Limb (tissue), 2 donors: ENCODE measurements at regions not wholly inside any gene's neighbourhood (a gene's known extent, or its start where the extent isn't known, plus 50 kb on each side); places are given as distances from the start of the nearest gene placed in this dataset.
"Not testable (repeated sequence)": the region's sequence is repeated elsewhere in the genome, so short reads cannot be mapped to it uniquely, and the experiment has no call there.

ENCODE experiments used
- DNase-seq, 2 donors: peaks; one replicate each; pipeline ENCODE4 v3.0.0-alpha.2; 2016; ENCODE audit errors: extremely low spot score in 2 of 2

GRCh38 chr1:117707371-117707770 is 101.5 kb downstream of the TENT5C start:
- no peak for DNase-seq

- no peak for DNase-seq
These were observed 102.7 kb downstream of the TENT5C start for GRCh38 chr1:117708323-117709248.

GRCh38 chr1:117709249-117709691 is 103.4 kb downstream of the TENT5C start:
- DNase-seq = no peak

DNA sequence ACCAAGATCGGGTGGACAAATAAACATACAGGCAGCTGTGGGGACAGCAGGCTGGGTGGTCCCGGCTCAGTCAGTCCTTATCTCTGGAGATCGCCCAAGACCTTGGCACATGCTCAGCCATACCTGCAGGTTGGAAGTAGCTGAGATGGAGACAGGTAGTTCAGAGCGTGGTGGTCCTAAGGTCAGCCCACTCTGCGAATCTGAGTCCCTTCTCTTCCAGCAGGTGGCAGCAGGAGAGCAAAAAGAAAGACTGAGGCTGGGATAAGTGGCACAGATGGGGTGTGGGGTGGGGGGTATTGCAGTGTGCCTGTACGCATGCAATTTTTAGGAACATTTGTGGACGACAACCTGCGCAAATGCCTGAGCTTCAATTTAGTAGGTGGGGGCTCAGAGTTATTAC is 104.9 kb downstream of the TENT5C start:
- DNase-seq = no peak

DNA sequence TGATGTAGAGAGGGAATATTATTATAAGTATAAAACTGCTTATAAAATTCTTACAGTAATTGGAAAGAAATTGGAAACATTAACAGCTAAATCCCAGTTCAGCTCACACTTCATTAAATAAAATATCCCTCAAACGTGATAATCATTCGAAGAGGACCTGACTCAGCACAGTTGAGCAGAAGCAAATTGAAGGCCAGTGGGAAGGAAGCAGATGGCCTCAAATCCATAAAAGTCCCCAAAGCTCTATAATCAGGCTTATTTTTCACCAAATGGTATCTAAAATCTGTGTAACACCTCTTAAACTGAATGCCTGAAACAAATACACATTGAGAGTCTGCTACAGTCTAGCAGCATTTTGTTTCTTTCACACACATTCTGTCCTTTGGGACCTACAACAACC is 106.8 kb downstream of the TENT5C start:
- no peak for DNase-seq

DNA sequence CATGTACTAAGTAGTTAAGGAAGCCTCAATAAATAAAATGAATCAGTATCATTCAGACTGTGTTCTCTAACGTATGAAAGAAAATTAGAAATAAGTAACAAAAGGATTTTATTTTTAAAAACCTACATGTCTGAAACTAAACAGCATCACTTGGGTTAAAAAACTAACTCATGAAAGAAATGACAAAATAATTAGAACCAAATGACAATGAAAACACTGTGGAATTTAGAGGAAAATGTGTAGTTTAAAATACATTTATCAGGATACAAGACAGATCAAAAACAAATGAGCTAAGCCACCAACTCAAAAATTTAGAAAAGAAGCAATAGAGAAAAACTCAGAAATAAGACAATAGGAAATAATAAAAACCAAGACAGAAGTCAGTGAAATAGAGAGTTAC is 108.7 kb downstream of the TENT5C start:
- DNase-seq = no peak

GRCh38 chr1:117716030-117716429 is 110.2 kb downstream of the TENT5C start:
- not testable (repeated sequence) for DNase-seq

- DNase-seq = not testable (repeated sequence)
These were observed 112.1 kb downstream of the TENT5C start for GRCh38 chr1:117717980-117718379.

DNA sequence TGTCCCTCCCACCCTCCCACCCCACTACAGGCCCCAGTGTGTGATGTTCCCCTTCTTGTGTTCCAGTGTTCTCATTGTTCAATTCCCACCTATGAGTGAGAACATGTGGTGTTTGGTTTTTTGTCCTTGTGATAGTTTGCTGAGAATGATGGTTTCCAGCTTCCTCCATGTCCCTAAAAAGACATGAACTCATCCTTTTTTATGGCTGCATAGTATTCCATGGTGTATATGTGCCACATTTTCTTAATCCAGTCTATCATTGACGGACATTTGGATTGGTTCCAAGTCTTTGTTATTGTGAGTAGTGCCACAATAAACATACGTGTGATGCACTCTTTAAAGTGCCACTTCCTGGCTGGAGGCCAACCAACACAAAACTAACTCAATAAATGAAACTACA is 112.7 kb downstream of the TENT5C start:
- DNase-seq = not testable (repeated sequence)

- DNase-seq = no peak
These were observed 113.2 kb downstream of the TENT5C start for GRCh38 chr1:117719004-117719403.

GRCh38 chr1:117732065-117732797 is 126.4 kb downstream of the TENT5C start:
- DNase-seq = no peak

GRCh38 chr1:117732956-117733355 is 127.1 kb downstream of the TENT5C start:
- DNase-seq = no peak

DNA sequence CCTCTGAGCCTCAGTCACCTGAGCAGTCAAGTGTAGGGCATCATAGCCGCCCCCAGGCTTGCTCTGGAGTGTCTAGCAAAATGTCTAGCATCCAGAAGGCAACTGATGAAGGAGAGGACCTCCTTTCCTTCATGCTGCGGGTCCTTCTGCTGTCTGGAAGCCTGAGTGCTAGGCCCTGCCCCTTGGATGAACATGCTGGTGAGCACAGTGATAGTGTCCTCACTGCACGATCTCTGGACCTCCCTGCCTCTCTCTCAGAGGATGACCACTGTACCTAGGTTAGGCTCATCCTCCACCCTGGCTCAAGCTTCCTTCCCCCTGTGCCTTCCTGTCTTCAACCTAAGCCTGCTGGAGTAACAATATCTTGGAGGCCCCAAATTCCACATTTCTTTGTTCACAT is 128.6 kb downstream of the TENT5C start:
- no peak for DNase-seq

- DNase-seq = peak in 1 of 2 donors; percentile 41
These were observed 129.5 kb downstream of the TENT5C start for GRCh38 chr1:117735045-117735992.

- no peak for DNase-seq
These were observed 133.7 kb downstream of the TENT5C start for GRCh38 chr1:117739504-117739903.

DNA sequence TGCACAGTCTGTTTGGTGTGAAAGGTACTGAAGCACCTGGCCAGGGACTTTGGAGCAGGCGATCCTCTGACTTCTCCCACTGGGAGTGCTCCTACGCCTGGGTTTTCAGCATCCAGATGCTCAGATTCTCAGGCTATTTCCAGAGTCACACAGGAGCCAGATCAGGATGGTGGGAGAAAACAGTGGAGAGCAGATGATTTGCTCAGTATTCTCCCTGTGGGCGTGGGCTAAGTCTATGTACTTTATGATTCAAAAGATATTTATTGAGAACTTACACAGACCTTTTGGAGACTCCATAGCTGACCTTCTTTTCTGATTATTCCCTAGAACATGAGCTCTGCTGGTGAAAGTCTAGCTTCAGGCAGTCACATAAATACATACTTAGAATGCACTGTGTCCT is 134.6 kb downstream of the TENT5C start:
- DNase-seq = no peak

DNA sequence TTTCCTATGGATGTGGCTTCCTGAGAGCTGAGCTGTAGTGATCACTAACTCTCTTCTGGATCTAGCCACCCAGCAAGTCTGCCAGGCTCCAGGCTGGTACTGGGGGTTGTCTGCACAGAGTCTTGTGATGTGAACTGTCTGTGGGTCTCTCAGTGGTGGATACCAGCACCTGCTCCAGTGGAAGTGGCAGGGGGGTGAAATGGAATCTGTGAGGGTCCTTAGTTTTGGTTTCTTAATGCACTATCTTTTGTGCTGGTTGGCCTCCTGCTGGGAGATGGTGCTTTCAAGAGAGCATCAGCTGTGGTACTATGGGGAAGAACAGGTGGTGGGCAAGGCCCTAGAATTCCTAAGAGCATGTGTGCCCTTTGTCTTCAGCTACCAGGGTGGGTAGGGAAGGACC is 140.7 kb downstream of the TENT5C start:
- DNase-seq = not testable (repeated sequence)

- DNase-seq = no peak
These were observed 141.8 kb downstream of the TENT5C start for GRCh38 chr1:117747605-117748004.

DNA sequence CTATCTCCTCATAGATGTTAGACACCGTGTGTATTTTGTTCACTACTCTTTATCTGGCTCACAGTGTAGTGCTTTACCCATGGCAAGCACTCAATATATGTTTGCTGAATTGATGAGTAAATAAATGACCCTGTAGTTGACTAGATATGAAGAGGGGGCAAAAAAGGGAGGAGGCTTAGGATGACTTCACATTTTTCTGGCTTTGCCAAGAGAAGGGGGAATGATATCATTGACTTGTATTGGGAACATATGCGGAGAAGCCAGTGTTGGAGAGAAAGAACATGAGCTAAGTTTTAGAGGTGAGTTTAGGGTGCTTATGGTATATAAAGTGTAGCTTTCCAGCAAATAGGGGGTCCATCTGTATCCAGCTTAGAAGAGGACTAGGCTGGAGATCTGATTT is 145.5 kb downstream of the TENT5C start:
- no peak for DNase-seq

GRCh38 chr1:117752661-117753060 is 146.8 kb downstream of the TENT5C start:
- no peak for DNase-seq

DNA sequence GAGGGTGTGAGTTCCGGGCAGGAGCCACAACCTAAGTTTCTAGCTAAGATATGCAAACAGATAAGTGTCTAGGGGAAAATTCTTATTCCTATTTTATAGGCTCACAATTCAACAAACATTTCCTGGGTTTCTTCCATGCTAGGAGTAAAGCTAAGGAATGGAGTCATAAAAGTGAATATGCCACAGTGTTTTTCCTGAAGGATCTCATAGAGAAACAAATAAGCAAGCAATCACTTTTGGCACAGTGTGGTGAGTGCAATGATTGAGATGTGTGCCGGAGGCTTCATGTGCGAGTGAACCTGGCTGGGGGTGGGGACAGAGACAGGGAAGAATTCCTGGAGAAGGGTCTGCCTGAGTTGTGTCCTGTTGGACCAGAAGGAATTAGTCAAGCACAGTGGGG is 147.4 kb downstream of the TENT5C start:
- DNase-seq = no peak
